GM12872 (cell line): ENCODE measurements at regions not wholly inside any gene's neighbourhood (a gene's known extent, or its start where the extent isn't known, plus 50 kb on each side); places are given as distances from the start of the nearest gene placed in this dataset.

Experiments
- TF ChIP-seq, protein P1 (sequence below): IDR thresholded peaks from 3 replicates; pipeline ENCODE4 v1.5.1; 2011; ENCODE audit warnings: low read depth, mild to moderate bottlenecking, low read length, moderate library complexity; ENCODE audit not compliant: insufficient read depth

DNA sequence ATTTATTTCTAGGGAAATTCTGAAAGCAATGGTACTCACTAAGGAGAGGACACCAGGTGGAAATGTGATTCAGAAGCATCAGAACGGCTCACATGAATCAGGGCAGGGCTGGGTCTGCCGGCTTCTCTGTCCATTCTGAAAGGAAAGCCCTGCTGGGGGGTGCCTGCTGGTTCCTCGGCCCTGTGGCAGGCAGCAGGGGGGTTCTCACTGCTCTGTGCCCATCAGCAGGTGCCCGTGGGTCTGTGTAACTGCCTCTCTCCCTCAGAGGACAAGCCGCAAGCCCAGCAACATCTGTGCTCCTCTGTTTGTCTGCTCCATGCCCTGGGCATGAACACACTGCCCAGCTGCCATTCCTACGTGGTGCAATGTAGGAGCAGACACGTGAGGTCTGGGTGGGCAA lies 74.9 kb upstream of the ZNF423 start:
- TF ChIP-seq, protein P1, sequence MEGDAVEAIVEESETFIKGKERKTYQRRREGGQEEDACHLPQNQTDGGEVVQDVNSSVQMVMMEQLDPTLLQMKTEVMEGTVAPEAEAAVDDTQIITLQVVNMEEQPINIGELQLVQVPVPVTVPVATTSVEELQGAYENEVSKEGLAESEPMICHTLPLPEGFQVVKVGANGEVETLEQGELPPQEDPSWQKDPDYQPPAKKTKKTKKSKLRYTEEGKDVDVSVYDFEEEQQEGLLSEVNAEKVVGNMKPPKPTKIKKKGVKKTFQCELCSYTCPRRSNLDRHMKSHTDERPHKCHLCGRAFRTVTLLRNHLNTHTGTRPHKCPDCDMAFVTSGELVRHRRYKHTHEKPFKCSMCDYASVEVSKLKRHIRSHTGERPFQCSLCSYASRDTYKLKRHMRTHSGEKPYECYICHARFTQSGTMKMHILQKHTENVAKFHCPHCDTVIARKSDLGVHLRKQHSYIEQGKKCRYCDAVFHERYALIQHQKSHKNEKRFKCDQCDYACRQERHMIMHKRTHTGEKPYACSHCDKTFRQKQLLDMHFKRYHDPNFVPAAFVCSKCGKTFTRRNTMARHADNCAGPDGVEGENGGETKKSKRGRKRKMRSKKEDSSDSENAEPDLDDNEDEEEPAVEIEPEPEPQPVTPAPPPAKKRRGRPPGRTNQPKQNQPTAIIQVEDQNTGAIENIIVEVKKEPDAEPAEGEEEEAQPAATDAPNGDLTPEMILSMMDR = no peak

DNA sequence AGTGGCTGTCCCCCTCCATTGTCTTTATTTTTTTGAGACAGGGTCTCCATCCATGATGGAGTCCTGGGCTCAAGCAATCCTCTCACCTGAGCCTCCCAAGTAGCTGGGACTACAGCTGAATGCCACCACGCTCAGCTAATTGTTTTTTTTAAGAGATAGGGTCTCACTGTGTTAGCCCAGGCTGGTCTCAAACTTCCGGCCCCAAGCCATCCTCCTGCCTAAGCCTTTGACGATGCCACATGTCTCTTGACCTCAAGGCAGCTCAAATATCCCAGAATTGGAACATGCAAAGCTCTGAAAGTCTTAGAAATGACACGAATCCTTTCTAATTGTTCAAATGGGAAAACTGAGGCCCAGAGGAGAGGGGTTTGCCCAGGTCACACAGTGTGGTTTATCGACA lies 75.4 kb upstream of the ZNF423 start:
- TF ChIP-seq, protein P1 = no peak

DNA sequence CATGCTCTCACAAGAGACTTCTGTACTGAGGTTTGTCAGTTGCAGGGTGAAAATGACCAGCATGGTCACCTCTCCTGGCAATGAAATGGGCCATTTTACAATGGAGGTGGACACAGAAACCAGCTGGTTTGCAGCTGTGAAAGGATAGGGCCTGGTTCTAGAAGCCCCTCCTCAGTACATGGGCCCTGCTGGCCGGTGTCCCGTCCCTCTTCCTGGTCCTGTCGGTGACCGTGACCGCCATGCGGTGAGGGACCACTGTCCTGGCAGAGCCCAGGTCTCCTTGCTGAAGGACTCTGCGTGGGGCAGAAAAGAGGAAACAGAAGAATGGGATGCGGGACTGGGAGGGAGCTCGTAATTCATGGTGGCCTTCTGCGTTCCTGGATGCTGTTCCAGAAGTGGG lies 76.0 kb upstream of the ZNF423 start:
- TF ChIP-seq, protein P1 = no peak

DNA sequence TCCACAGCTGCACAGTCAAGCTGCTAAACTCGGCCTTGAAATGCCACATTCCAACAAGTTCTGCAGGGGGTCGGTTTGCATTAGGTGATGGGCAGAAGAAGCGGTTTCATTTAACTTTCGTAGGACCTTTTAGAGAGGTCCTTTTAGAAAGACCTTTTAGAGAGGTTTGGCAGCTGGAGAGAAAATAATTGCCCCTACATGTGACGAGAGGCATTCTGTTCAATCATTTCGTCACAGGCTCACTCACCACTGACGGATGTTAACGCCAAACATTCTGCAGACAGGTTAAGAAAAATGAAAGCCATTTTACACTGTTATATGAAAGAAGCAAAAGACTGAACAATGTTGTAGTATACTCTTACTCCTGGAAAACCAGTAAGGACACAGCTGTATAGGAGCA lies 76.5 kb upstream of the ZNF423 start:
- TF ChIP-seq, protein P1 = no peak

DNA sequence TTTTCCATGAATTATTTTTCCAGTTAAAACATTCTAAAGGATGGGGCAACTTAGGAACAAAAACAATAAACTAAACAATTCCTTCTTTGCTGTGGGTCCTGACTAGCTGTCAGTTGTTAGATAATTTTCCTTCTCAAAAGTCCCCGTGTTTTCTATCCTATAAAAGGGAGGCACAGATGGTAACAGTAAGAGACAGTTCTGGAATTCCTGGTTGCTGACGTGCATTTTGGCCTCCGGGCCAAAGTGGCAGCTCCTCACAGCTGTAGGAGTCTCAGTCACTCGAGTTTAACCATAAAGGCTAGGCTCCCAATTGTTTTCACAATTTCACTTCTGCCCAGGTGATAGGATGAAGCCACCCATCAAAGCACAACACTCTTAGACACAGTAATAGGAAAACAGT lies 77.0 kb upstream of the ZNF423 start:
- TF ChIP-seq, protein P1 = no peak

DNA sequence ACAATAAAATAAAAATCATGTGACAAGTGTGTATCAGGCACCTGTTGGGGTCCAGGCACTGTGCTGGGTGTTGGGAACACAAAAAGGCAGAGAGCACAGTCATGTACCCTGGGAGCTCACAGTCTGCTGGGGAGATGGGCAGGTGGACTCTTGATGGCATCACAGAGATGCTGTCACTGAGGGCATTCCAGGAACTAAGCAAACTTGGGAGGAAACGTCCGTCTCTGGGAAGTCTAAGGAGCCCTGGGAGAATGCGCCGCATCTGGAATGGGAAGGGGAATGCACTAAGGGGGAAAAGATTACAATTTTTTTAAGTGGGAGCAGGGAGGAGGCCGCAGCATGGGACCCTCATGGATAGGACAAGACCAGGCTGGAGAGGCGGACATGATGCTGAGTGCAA lies 80.9 kb upstream of the ZNF423 start:
- TF ChIP-seq, protein P1 = no peak

DNA sequence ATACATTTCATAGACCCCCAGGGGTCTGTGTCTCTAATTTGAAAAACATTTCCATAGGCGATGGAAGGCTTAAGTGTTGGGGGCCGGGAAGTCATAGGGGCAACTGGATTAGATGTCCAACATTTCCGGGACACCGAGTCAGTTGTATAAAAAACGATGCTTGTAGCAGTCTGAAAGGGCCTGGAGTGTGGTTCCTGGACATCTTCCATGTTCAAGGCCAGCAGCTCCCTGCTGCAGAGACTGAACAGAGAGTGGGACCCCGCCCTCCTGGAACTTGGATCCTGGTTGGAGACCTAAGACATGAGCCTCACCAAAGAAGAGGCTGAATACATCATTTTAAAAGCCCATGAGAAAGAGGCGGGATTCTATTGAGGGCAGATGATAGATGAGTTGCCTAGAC lies 82.0 kb upstream of the ZNF423 start:
- TF ChIP-seq, protein P1 = no peak

DNA sequence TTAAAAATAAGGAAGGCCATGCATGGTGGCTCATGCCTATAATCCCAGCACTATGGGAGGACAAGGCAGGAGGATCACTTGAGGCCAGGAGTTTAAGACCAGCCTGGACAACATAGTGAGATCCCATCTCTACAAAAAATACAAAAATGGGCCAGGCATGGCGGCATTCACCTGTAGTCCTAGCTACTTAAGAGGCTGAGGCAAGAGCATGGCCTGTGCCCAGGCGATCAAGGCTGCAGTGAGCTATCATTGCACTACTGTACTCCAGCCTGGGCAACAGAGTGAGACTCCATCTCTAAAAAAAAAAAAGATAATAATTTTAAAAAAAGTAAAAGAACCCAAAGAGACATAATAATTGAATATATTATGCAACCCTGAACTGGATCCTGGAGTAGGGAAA lies 83.6 kb upstream of the ZNF423 start:
- TF ChIP-seq, protein P1 = no peak
